Activated naive CD4-positive, alpha-beta T cell treated with Interleukin-2 at 50 U/mL for 16 hours (primary cell): ENCODE measurements at regions not wholly inside any gene's neighbourhood (a gene's known extent, or its start where the extent isn't known, plus 50 kb on each side); places are given as distances from the start of the nearest gene placed in this dataset.
A peak's percentile ranks its signal among the peaks of the same experiment; 100 is the strongest.
"Not testable (repeated sequence)": the region's sequence is repeated elsewhere in the genome, so short reads cannot be mapped to it uniquely, and the experiment has no call there.

Experiments
- DNase-seq: peaks from one replicate; pipeline ENCODE4 v3.0.0-alpha.2; 2020

GRCh38 chr7:101679653-101680173 lies 50.6 kb upstream of the MYL10 start:
- DNase-seq = not testable (repeated sequence)

- DNase-seq = no peak
Observed at GRCh38 chr7:101680406-101681145, 51.5 kb upstream of the MYL10 start.

- no peak for DNase-seq
Observed at GRCh38 chr7:101681170-101682007, 52.3 kb upstream of the MYL10 start.

GRCh38 chr7:101684983-101685330 lies 55.9 kb upstream of the MYL10 start:
- no peak for DNase-seq

GRCh38 chr7:101686030-101686429 lies 56.9 kb upstream of the MYL10 start:
- no peak for DNase-seq

- no peak for DNase-seq
Observed at GRCh38 chr7:101687081-101687480, 58.0 kb upstream of the MYL10 start.

- DNase-seq = no peak
Observed at GRCh38 chr7:101687791-101688182, 58.7 kb upstream of the MYL10 start.

- DNase-seq = peak; percentile 80
Observed at GRCh38 chr7:101688183-101688831, 59.2 kb upstream of the MYL10 start.

- no peak for DNase-seq
Observed at GRCh38 chr7:101688995-101689907, 60.2 kb upstream of the MYL10 start.

GRCh38 chr7:101690061-101690460 lies 61.0 kb upstream of the MYL10 start:
- DNase-seq = no peak

GRCh38 chr7:101691822-101692384 lies 62.8 kb upstream of the MYL10 start:
- DNase-seq = no peak

- no peak for DNase-seq
Observed at GRCh38 chr7:101693498-101694091, 64.5 kb upstream of the MYL10 start.

- DNase-seq = no peak
Observed at GRCh38 chr7:101698964-101699363, 69.9 kb upstream of the MYL10 start.

GRCh38 chr7:101699399-101699798 lies 70.3 kb upstream of the MYL10 start:
- DNase-seq = no peak

- DNase-seq = no peak
Observed at GRCh38 chr7:101699881-101700823, 71.1 kb upstream of the MYL10 start.

GRCh38 chr7:101701153-101701794 lies 72.2 kb upstream of the MYL10 start:
- no peak for DNase-seq

GRCh38 chr7:101702362-101702850 lies 73.3 kb upstream of the MYL10 start:
- DNase-seq = no peak

GRCh38 chr7:101705331-101705730 lies 76.2 kb upstream of the MYL10 start:
- DNase-seq = no peak

- DNase-seq = no peak
Observed at GRCh38 chr7:101707587-101707986, 78.5 kb upstream of the MYL10 start.

- no peak for DNase-seq
Observed at GRCh38 chr7:101708223-101708622, 79.1 kb upstream of the MYL10 start.
